Tibial nerve (tissue), 4 donors: ENCODE measurements at regions not wholly inside any gene's neighbourhood (a gene's known extent, or its start where the extent isn't known, plus 50 kb on each side); places are given as distances from the start of the nearest gene placed in this dataset.

ENCODE experiments used
- EP300 ChIP-seq, 2 donors: sonication (generic); formaldehyde crosslinking; IDR thresholded peaks; one replicate each; pipeline ENCODE4 v1.6.1; 2017; ENCODE audit warnings: antibody characterized with exemption in 2 of 2, mild to moderate bottlenecking in 1 of 2
- TF ChIP-seq, protein P1 (sequence below), 5 experiments: fragments of 200-600 bp in 3 of 5; fragments of 450-650 bp in 2 of 5; sonication (generic) in 3 of 5; IDR thresholded peaks; one replicate each; pipeline ENCODE4 v1.5.1; 2016 to 2019; ENCODE audit warnings: antibody characterized with exemption in 5 of 5, mild to moderate bottlenecking in 3 of 5, moderate library complexity in 2 of 5

DNA sequence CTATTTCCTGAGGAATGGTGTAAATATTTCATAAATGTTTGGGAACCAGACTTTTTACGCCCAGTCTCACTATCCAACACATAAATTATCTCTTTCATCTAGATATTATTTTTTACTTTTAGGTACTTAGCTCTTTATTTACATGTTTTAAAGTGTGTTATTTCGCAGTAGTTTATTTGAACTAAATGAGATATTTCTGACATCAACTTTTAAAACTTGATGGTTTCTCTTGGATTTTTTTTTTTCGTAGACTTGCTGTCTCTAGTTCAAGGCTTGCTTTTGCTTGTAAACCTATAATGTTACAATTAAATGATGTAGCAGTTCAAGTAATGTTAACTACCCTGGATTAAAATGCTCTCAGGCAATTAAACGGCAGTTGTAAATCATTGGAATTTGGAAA, 241.7 kb upstream of the PDE3A start:
- no peak for TF ChIP-seq EP300 (IDR thresholded peaks at IDR 0.05)
- TF ChIP-seq, protein P1, sequence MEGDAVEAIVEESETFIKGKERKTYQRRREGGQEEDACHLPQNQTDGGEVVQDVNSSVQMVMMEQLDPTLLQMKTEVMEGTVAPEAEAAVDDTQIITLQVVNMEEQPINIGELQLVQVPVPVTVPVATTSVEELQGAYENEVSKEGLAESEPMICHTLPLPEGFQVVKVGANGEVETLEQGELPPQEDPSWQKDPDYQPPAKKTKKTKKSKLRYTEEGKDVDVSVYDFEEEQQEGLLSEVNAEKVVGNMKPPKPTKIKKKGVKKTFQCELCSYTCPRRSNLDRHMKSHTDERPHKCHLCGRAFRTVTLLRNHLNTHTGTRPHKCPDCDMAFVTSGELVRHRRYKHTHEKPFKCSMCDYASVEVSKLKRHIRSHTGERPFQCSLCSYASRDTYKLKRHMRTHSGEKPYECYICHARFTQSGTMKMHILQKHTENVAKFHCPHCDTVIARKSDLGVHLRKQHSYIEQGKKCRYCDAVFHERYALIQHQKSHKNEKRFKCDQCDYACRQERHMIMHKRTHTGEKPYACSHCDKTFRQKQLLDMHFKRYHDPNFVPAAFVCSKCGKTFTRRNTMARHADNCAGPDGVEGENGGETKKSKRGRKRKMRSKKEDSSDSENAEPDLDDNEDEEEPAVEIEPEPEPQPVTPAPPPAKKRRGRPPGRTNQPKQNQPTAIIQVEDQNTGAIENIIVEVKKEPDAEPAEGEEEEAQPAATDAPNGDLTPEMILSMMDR (IDR thresholded peaks at IDR 0.05) = no peak
